CD4-positive, alpha-beta T cell (primary cell): ENCODE measurements at regions not wholly inside any gene's neighbourhood (a gene's known extent, or its start where the extent isn't known, plus 50 kb on each side); places are given as distances from the start of the nearest gene placed in this dataset.

Experiments used
- ATAC-seq: fragments of 200-7000 bp; cut with Tn5 transposase; one replicate; pipeline ENCODE4 v1.10.0; 2022; ENCODE audit warnings: mild to moderate bottlenecking; ENCODE audit not compliant: poor library complexity
- CTCF ChIA-PET: fragments of 350-600 bp; sonication (Branson Sonifier 250); formaldehyde crosslinking; loops from one replicate; lab custom pipeline; 2021; ENCODE audit warnings: antibody characterized with exemption, inconsistent platforms; lab: Charles Lee
- POLR2A ChIA-PET: fragments of 350-600 bp; sonication (Branson Sonifier 250); formaldehyde crosslinking; loops from one replicate; lab custom pipeline; 2021; ENCODE audit warnings: antibody characterized with exemption, inconsistent platforms; lab: Charles Lee
- DNase-seq, 14 experiments: peaks; one replicate each; pipeline ENCODE4 v3.0.0-alpha.2; 2013 to 2020; ENCODE audit warnings: mixed read lengths in 2 of 14
- H3K27ac ChIP-seq, 2 donors: one replicate each; pipeline versions ENCODE4 v1.5.1 to v1.7.0; 2013; ENCODE audit warnings: low read length in 2 of 2, low read depth in 1 of 2, mild to moderate bottlenecking in 1 of 2
- H3K27me3 ChIP-seq, 2 experiments: 1 replicate in 1 of 2; 2 replicates in 1 of 2; pipeline versions ENCODE4 v1.6.1 to v1.7.0; 2013; ENCODE audit warnings: low read length in 2 of 2, control low read depth in 1 of 2, mild to moderate bottlenecking in 1 of 2, moderate library complexity in 1 of 2; ENCODE audit not compliant: insufficient read depth in 2 of 2, control insufficient read depth in 1 of 2
- H3K36me3 ChIP-seq: one replicate; pipeline ENCODE4 v1.6.1; 2013; ENCODE audit warnings: low read length, control low read depth; ENCODE audit not compliant: insufficient read depth
- H3K4me1 ChIP-seq: one replicate; pipeline ENCODE4 v1.6.1; 2013; ENCODE audit warnings: low read length, control low read depth; ENCODE audit not compliant: insufficient read depth
- H3K4me3 ChIP-seq: one replicate; pipeline ENCODE4 v1.5.1; 2013; ENCODE audit warnings: mild to moderate bottlenecking, low read length, moderate library complexity
- H3K9me3 ChIP-seq, 2 experiments: 1 replicate in 1 of 2; 2 replicates in 1 of 2; pipeline versions ENCODE4 v1.6.1 to v1.7.0; 2013; ENCODE audit warnings: low read length in 2 of 2, mild to moderate bottlenecking in 2 of 2, control low read depth in 1 of 2, moderate library complexity in 1 of 2; ENCODE audit not compliant: control insufficient read depth in 1 of 2, insufficient read depth in 1 of 2
- H3K27ac Mint-ChIP-seq: one replicate; pipeline ENCODE4 v1.8.0; 2020; ENCODE audit warnings: mixed read lengths
- H3K27me3 Mint-ChIP-seq: one replicate; pipeline ENCODE4 v1.8.0; 2021; ENCODE audit warnings: mixed read lengths
- H3K36me3 Mint-ChIP-seq: one replicate; pipeline ENCODE4 v1.8.0; 2021; ENCODE audit warnings: low read depth, mixed read lengths
- H3K4me1 Mint-ChIP-seq: one replicate; pipeline ENCODE4 v1.8.0; 2021; ENCODE audit warnings: low read depth, mixed read lengths
- H3K4me3 Mint-ChIP-seq: one replicate; pipeline ENCODE4 v1.8.0; 2020; ENCODE audit warnings: mild to moderate bottlenecking, mixed read lengths
- H3K9me3 Mint-ChIP-seq: one replicate; pipeline ENCODE4 v1.8.0; 2020; ENCODE audit warnings: mixed read lengths
- CTCF ChIP-seq: fragments of 200-600 bp; IDR thresholded peaks from one replicate; pipeline ENCODE4 v1.8.0; 2022; ENCODE audit warnings: antibody characterized with exemption, mild to moderate bottlenecking
- intact Hi-C, 2 experiments: fragments of 100-400 bp; cut with DNase I in 1 of 2; cut with micrococcal nuclease in 1 of 2; formaldehyde crosslinking; loops; one replicate each; pipeline versions ENCODE4 v1.15.1 to v1.9.0; 2023 to 2025; cut with DNase I, micrococcal nuclease

GRCh38 chr15:96254173-96254572 lies 76.3 kb upstream of the NR2F2 start:
- no peaks in the 10 kb centered on the region for H3K27me3 Mint-ChIP-seq
- Histone ChIP-seq H3K4me1 (no peaks in the 10 kb centered on the region), H3K9me3 (no peaks in the 10 kb centered on the region), H3K27me3 (no peaks in the 10 kb centered on the region), H3K4me3 (no peak overlapping the region), H3K27ac (no peak overlapping the region), H3K36me3 (no peaks in the 10 kb centered on the region)
- POLR2A ChIA-PET, result no interaction called here
- H3K9me3 Mint-ChIP-seq, result no peaks in the 10 kb centered on the region
- no peak overlapping the region for H3K4me3 Mint-ChIP-seq
- no peaks in the 10 kb centered on the region for H3K4me1 Mint-ChIP-seq
- no peak for DNase-seq
- no peak for ATAC-seq
- intact Hi-C loops, result no loop called here
- H3K27ac Mint-ChIP-seq, result no peak overlapping the region
- TF ChIP-seq CTCF, result no peak
- no peaks in the 10 kb centered on the region for H3K36me3 Mint-ChIP-seq
- CTCF ChIA-PET, result no interaction called here

- H3K27me3 ChIP-seq, result no peaks in the 10 kb centered on the region
- H3K4me1 Mint-ChIP-seq, result no peaks in the 10 kb centered on the region
- H3K27ac ChIP-seq, result no peak overlapping the region
- H3K9me3 ChIP-seq, result no peaks in the 10 kb centered on the region
- CTCF ChIA-PET, result no interaction called here
- H3K4me3 ChIP-seq, result no peak overlapping the region
- H3K4me1 ChIP-seq, result no peaks in the 10 kb centered on the region
- no peak overlapping the region for H3K4me3 Mint-ChIP-seq
- no peak overlapping the region for H3K27ac Mint-ChIP-seq
- POLR2A ChIA-PET, result no interaction called here
- H3K36me3 Mint-ChIP-seq, result no peaks in the 10 kb centered on the region
- H3K36me3 ChIP-seq, result no peaks in the 10 kb centered on the region
- no peaks in the 10 kb centered on the region for H3K9me3 Mint-ChIP-seq
- TF ChIP-seq CTCF, result no peak
- H3K27me3 Mint-ChIP-seq, result peaks cover 4% of the 10 kb centered on the region
- no peak for DNase-seq
- intact Hi-C loops, result no loop called here
- ATAC-seq, result no peak
Measured at GRCh38 chr15:96255599-96255998, 74.9 kb upstream of the NR2F2 start.

GRCh38 chr15:96261575-96262034 lies 68.9 kb upstream of the NR2F2 start:
- no peak for TF ChIP-seq CTCF
- no peak overlapping the region for H3K4me3 Mint-ChIP-seq
- DNase-seq, result no peak

More at GRCh38 chr15:96261575-96262034, 68.9 kb upstream of the NR2F2 start:
- H3K9me3 Mint-ChIP-seq, result no peaks in the 10 kb centered on the region
- H3K36me3 Mint-ChIP-seq, result no peaks in the 10 kb centered on the region
- H3K27me3 ChIP-seq, result no peaks in the 10 kb centered on the region
- no peaks in the 10 kb centered on the region for H3K4me1 ChIP-seq
- H3K27ac Mint-ChIP-seq, result no peak overlapping the region
- H3K4me3 ChIP-seq, result no peak overlapping the region
- H3K27me3 Mint-ChIP-seq, result peaks cover 7% of the 10 kb centered on the region
- no peaks in the 10 kb centered on the region for H3K4me1 Mint-ChIP-seq
- intact Hi-C loops, result no loop called here
- ATAC-seq, result no peak
- H3K9me3 ChIP-seq, result no peaks in the 10 kb centered on the region
- ChIA-PET CTCF (no interaction called here), POLR2A (no interaction called here)
- H3K27ac ChIP-seq, result no peak overlapping the region
- H3K36me3 ChIP-seq, result no peaks in the 10 kb centered on the region
